Central memory CD4-positive, alpha-beta T cell (primary cell): ENCODE measurements at regions not wholly inside any gene's neighbourhood (a gene's known extent, or its start where the extent isn't known, plus 50 kb on each side); places are given as distances from the start of the nearest gene placed in this dataset.
A peak's percentile ranks its signal among the peaks of the same experiment; 100 is the strongest.

ENCODE experiments used
- DNase-seq: peaks from one replicate; pipeline ENCODE4 v3.0.0; 2022

- no peak for DNase-seq
Observed at GRCh38 chr1:185574139-185574875, 159.9 kb upstream of the HMCN1 start.

GRCh38 chr1:185573677-185574076 lies 160.5 kb upstream of the HMCN1 start:
- DNase-seq = no peak

- no peak for DNase-seq
Observed at GRCh38 chr1:185573162-185573561, 161.0 kb upstream of the HMCN1 start.

GRCh38 chr1:185570962-185571361 lies 163.2 kb upstream of the HMCN1 start:
- peak; percentile 26 for DNase-seq

GRCh38 chr1:185568155-185569123 lies 165.8 kb upstream of the HMCN1 start:
- peak; percentile 45 for DNase-seq

GRCh38 chr1:185567440-185567839 lies 166.8 kb upstream of the HMCN1 start:
- DNase-seq = no peak

- peak; percentile 94 for DNase-seq
Observed at GRCh38 chr1:185566995-185567394, 167.2 kb upstream of the HMCN1 start.

- no peak for DNase-seq
Observed at GRCh38 chr1:185565302-185565701, 168.9 kb upstream of the HMCN1 start.

GRCh38 chr1:185564816-185565215 lies 169.4 kb upstream of the HMCN1 start:
- no peak for DNase-seq

GRCh38 chr1:185562461-185563359 lies 171.5 kb upstream of the HMCN1 start:
- DNase-seq = no peak

GRCh38 chr1:185561629-185562028 lies 172.6 kb upstream of the HMCN1 start:
- DNase-seq = peak; percentile 70

GRCh38 chr1:185560760-185561159 lies 173.4 kb upstream of the HMCN1 start:
- DNase-seq = no peak

- peak; percentile 53 for DNase-seq
Observed at GRCh38 chr1:185559684-185560331, 174.4 kb upstream of the HMCN1 start.

GRCh38 chr1:185559151-185559550 lies 175.0 kb upstream of the HMCN1 start:
- DNase-seq = no peak

GRCh38 chr1:185556561-185556960 lies 177.6 kb upstream of the HMCN1 start:
- no peak for DNase-seq

GRCh38 chr1:185555743-185556142 lies 178.4 kb upstream of the HMCN1 start:
- no peak for DNase-seq

GRCh38 chr1:185551008-185551407 lies 183.2 kb upstream of the HMCN1 start:
- DNase-seq = no peak

- no peak for DNase-seq
Observed at GRCh38 chr1:185549906-185550305, 184.3 kb upstream of the HMCN1 start.

- DNase-seq = no peak
Observed at GRCh38 chr1:185546029-185546428, 188.2 kb upstream of the HMCN1 start.

- no peak for DNase-seq
Observed at GRCh38 chr1:185541871-185542301, 192.3 kb upstream of the HMCN1 start.

GRCh38 chr1:185540295-185540694 lies 193.9 kb upstream of the HMCN1 start:
- no peak for DNase-seq

GRCh38 chr1:185539277-185539943 lies 194.8 kb upstream of the HMCN1 start:
- DNase-seq = no peak
